ENCODE measurements at regions not wholly inside any gene's neighbourhood (a gene's known extent, or its start where the extent isn't known, plus 50 kb on each side); places are given as distances from the start of the nearest gene placed in this dataset.

- WGBS: 15% methylated on average over 5 of the region's 5 CpGs
- ATAC-seq: no peak
- intact Hi-C loops (cut with DNase I): no loop called here
- no peak for DNase-seq
- Histone ChIP-seq H3K27ac (ENCODE audit: low read length) (no peak overlapping the region), H3K4me3 (ENCODE audit: low read length) (no peak overlapping the region), H3K4me1 (ENCODE audit: control insufficient read depth, insufficient read depth, low read length) (no peaks in the 10 kb centered on the region), H3K27me3 (ENCODE audit: control insufficient read depth, insufficient read depth) (no peaks in the 10 kb centered on the region), H3K9me3 (ENCODE audit: control insufficient read depth, low read length) (no peaks in the 10 kb centered on the region)
These were observed 706.7 kb upstream of the PTPRD start for GRCh38 chr9:11319538-11319937.

DNA sequence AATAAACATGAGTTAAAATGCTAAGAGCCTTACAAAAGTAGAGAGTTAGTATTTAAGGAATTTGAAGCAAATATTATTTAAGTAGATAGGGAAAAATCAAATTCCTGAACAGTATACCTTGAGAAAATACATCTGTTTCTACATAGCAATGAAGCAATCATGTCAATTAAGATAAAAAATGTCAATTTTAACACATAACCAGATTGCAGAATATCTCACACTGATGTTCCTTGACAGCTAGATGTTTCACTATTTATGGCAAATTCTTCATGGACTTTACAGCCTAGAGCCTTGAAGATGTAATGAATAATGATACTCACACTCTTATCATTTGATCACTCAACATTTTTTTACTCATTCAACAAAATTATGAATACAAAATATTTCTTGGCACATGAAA is 708.2 kb upstream of the PTPRD start:
- intact Hi-C loops (cut with DNase I): no loop called here
- no peak overlapping the region for H3K27ac ChIP-seq (ENCODE audit: low read length)
- no peaks in the 10 kb centered on the region for H3K4me1 ChIP-seq (ENCODE audit: control insufficient read depth, insufficient read depth, low read length)
- no peaks in the 10 kb centered on the region for H3K9me3 ChIP-seq (ENCODE audit: control insufficient read depth, low read length)
- no peak overlapping the region for H3K4me3 ChIP-seq (ENCODE audit: low read length)
- no peak for DNase-seq
- ATAC-seq: no peak
- H3K27me3 ChIP-seq (ENCODE audit: control insufficient read depth, insufficient read depth): no peaks in the 10 kb centered on the region

- Histone ChIP-seq H3K27me3 (ENCODE audit: control insufficient read depth, insufficient read depth) (no peaks in the 10 kb centered on the region), H3K9me3 (ENCODE audit: control insufficient read depth, low read length) (no peaks in the 10 kb centered on the region), H3K27ac (ENCODE audit: low read length) (no peak overlapping the region), H3K4me3 (ENCODE audit: low read length) (no peak overlapping the region), H3K4me1 (ENCODE audit: control insufficient read depth, insufficient read depth, low read length) (no peaks in the 10 kb centered on the region)
- no peak for ATAC-seq
- WGBS: 66% methylated on average over 1 of the region's 1 CpG
- intact Hi-C loops (cut with DNase I): no loop called here
- no peak for DNase-seq
These were observed 710.7 kb upstream of the PTPRD start for GRCh38 chr9:11323457-11323856.

GRCh38 chr9:11326231-11326630 is 713.4 kb upstream of the PTPRD start:
- no peak overlapping the region for H3K4me3 ChIP-seq (ENCODE audit: low read length)
- no peak overlapping the region for H3K27ac ChIP-seq (ENCODE audit: low read length)
- H3K9me3 ChIP-seq (ENCODE audit: control insufficient read depth, low read length): no peaks in the 10 kb centered on the region
- ATAC-seq: no peak
- H3K27me3 ChIP-seq (ENCODE audit: control insufficient read depth, insufficient read depth): no peaks in the 10 kb centered on the region
- intact Hi-C loops (cut with DNase I): no loop called here
- DNase-seq: no peak
- H3K4me1 ChIP-seq (ENCODE audit: control insufficient read depth, insufficient read depth, low read length): no peaks in the 10 kb centered on the region

GRCh38 chr9:11328326-11328725 is 715.5 kb upstream of the PTPRD start:
- no peak overlapping the region for H3K27ac ChIP-seq (ENCODE audit: low read length)
- no peaks in the 10 kb centered on the region for H3K4me1 ChIP-seq (ENCODE audit: control insufficient read depth, insufficient read depth, low read length)
- H3K4me3 ChIP-seq (ENCODE audit: low read length): no peak overlapping the region
- H3K27me3 ChIP-seq (ENCODE audit: control insufficient read depth, insufficient read depth): no peaks in the 10 kb centered on the region
- DNase-seq (no peak), ATAC-seq (no peak)
- no peaks in the 10 kb centered on the region for H3K9me3 ChIP-seq (ENCODE audit: control insufficient read depth, low read length)
- WGBS: 52% methylated on average over 6 of the region's 6 CpGs
- intact Hi-C loops (cut with DNase I): no loop called here

GRCh38 chr9:11335011-11335410 is 722.2 kb upstream of the PTPRD start:
- Histone ChIP-seq H3K4me1 (ENCODE audit: control insufficient read depth, insufficient read depth, low read length) (no peaks in the 10 kb centered on the region), H3K27ac (ENCODE audit: low read length) (no peak overlapping the region), H3K9me3 (ENCODE audit: control insufficient read depth, low read length) (no peaks in the 10 kb centered on the region), H3K27me3 (ENCODE audit: control insufficient read depth, insufficient read depth) (no peaks in the 10 kb centered on the region), H3K4me3 (ENCODE audit: low read length) (no peak overlapping the region)
- DNase-seq: no peak
- ATAC-seq: no peak
- intact Hi-C loops (cut with DNase I): no loop called here

GRCh38 chr9:11338130-11338529 is 725.3 kb upstream of the PTPRD start:
- no peak overlapping the region for H3K27ac ChIP-seq (ENCODE audit: low read length)
- intact Hi-C loops (cut with DNase I): no loop called here

GRCh38 chr9:11340654-11341053 is 727.9 kb upstream of the PTPRD start:
- 54% methylated on average over 1 of the region's 1 CpG for WGBS
- DNase-seq (no peak), ATAC-seq (no peak)
- Histone ChIP-seq H3K4me3 (ENCODE audit: low read length) (no peak overlapping the region), H3K27me3 (ENCODE audit: control insufficient read depth, insufficient read depth) (no peaks in the 10 kb centered on the region), H3K9me3 (ENCODE audit: control insufficient read depth, low read length) (no peaks in the 10 kb centered on the region), H3K27ac (ENCODE audit: low read length) (no peak overlapping the region), H3K4me1 (ENCODE audit: control insufficient read depth, insufficient read depth, low read length) (no peaks in the 10 kb centered on the region)
- intact Hi-C loops (cut with DNase I): no loop called here

More at GRCh38 chr9:11338130-11338529, 725.3 kb upstream of the PTPRD start:
- Histone ChIP-seq H3K27me3 (ENCODE audit: control insufficient read depth, insufficient read depth) (no peaks in the 10 kb centered on the region), H3K9me3 (ENCODE audit: control insufficient read depth, low read length) (no peaks in the 10 kb centered on the region), H3K4me3 (ENCODE audit: low read length) (no peak overlapping the region), H3K4me1 (ENCODE audit: control insufficient read depth, insufficient read depth, low read length) (no peaks in the 10 kb centered on the region)
- no peak for DNase-seq
- no peak for ATAC-seq
- WGBS: 75% methylated on average over 1 of the region's 1 CpG

GRCh38 chr9:11347437-11347836 is 734.6 kb upstream of the PTPRD start:
- intact Hi-C loops (cut with DNase I): no loop called here
- ATAC-seq (no peak), DNase-seq (no peak)
- H3K9me3 ChIP-seq (ENCODE audit: control insufficient read depth, low read length): no peaks in the 10 kb centered on the region
- no peak overlapping the region for H3K27ac ChIP-seq (ENCODE audit: low read length)
- no peaks in the 10 kb centered on the region for H3K27me3 ChIP-seq (ENCODE audit: control insufficient read depth, insufficient read depth)
- H3K4me1 ChIP-seq (ENCODE audit: control insufficient read depth, insufficient read depth, low read length): no peaks in the 10 kb centered on the region
- no peak overlapping the region for H3K4me3 ChIP-seq (ENCODE audit: low read length)

DNA sequence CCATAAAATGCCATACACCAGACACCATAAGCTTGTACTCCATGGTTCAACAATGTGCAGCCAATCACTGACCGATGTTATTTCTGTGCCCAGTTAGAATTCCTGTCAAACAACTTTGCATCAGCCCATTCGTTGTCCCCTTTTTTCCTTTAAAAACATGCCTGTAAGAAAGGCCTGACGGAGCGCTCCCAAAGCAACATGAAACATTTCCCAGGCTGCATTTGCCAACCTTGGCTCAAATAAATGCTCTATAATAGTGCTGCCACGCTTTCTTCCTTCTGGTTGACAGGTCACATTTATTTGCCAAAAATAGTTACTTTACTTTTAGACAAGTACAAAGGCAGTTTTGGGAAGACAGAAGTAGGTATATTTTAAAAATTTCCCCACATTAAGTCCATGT is 735.6 kb upstream of the PTPRD start:
- intact Hi-C loops (cut with DNase I): no loop called here
- Histone ChIP-seq H3K27me3 (ENCODE audit: control insufficient read depth, insufficient read depth) (no peaks in the 10 kb centered on the region), H3K9me3 (ENCODE audit: control insufficient read depth, low read length) (no peaks in the 10 kb centered on the region), H3K27ac (ENCODE audit: low read length) (no peak overlapping the region), H3K4me1 (ENCODE audit: control insufficient read depth, insufficient read depth, low read length) (no peaks in the 10 kb centered on the region), H3K4me3 (ENCODE audit: low read length) (no peak overlapping the region)
- 75% methylated on average over 5 of the region's 5 CpGs for WGBS
- DNase-seq: no peak
- no peak for ATAC-seq

DNA sequence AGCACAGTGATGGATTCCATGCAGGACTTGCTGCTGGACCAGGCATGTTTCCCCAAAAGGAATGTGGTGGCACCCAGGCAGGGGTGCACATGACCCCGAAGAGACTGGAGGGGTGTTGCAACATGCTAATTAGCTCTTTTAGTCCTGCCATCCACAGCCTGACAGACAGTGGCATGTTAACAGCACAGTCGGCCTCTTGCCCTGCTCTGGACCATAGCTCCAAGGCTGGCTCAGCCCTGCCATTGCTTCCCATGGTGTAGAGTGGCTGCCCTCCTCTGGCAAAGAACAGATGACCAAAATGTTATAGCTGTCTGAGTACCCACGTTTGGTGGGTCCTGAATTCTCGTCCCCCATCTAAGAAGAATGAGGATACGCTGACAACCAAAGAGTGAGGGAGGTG is 736.4 kb upstream of the PTPRD start:
- Histone ChIP-seq H3K27me3 (ENCODE audit: control insufficient read depth, insufficient read depth) (no peaks in the 10 kb centered on the region), H3K4me3 (ENCODE audit: low read length) (no peak overlapping the region), H3K9me3 (ENCODE audit: control insufficient read depth, low read length) (no peaks in the 10 kb centered on the region), H3K27ac (ENCODE audit: low read length) (no peak overlapping the region), H3K4me1 (ENCODE audit: control insufficient read depth, insufficient read depth, low read length) (no peaks in the 10 kb centered on the region)
- ATAC-seq (no peak), DNase-seq (no peak)
- 79% methylated on average over 5 of the region's 5 CpGs for WGBS
- intact Hi-C loops (cut with DNase I): no loop called here

DNA sequence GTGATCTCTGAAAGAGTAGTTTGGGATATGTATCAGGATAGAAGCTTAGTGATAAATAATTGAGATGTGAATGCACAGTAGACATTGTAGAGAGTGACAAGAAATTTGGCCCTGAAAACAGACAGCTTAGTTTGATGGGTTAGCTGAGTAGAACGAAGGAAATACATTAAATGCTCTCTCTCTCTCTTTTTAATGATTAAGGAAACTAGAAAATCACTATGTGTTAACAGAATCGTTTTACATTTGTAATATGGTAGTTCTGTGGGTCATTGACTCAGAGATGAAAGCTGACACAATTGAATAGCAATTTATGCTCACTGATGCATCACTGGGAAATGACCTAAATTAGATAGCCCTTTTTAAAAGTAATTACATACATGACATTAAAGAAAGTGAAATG is 739.8 kb upstream of the PTPRD start:
- no peaks in the 10 kb centered on the region for H3K27me3 ChIP-seq (ENCODE audit: control insufficient read depth, insufficient read depth)

More for the DNA sequence above, 739.8 kb upstream of the PTPRD start:
- Histone ChIP-seq H3K27ac (ENCODE audit: low read length) (no peak overlapping the region), H3K9me3 (ENCODE audit: control insufficient read depth, low read length) (no peaks in the 10 kb centered on the region), H3K4me1 (ENCODE audit: control insufficient read depth, insufficient read depth, low read length) (no peaks in the 10 kb centered on the region), H3K4me3 (ENCODE audit: low read length) (no peak overlapping the region)
- ATAC-seq (no peak), DNase-seq (no peak)
- 50% methylated on average over 2 of the region's 2 CpGs for WGBS
- intact Hi-C loops (cut with DNase I): no loop called here
